ENCODE measurements at regions not wholly inside any gene's neighbourhood (a gene's known extent, or its start where the extent isn't known, plus 50 kb on each side); places are given as distances from the start of the nearest gene placed in this dataset.

GRCh38 chr4:34464196-34464595 is 1780.1 kb downstream of the ARAP2 start:
- Mint-ChIP-seq H3K9me3 (ENCODE audit: unreplicated experiment) (no peaks in the 10 kb centered on the region), H3K4me3 (ENCODE audit: unreplicated experiment) (no peak overlapping the region), H3K27ac (ENCODE audit: unreplicated experiment) (no peak overlapping the region), H3K36me3 (ENCODE audit: insufficient read depth, unreplicated experiment) (no peaks in the 10 kb centered on the region), H3K4me1 (ENCODE audit: low read depth, unreplicated experiment) (no peaks in the 10 kb centered on the region), H3K27me3 (ENCODE audit: insufficient read depth, unreplicated experiment) (peaks cover 2% of the 10 kb centered on the region)
- no peak for DNase-seq
- no peaks in the 10 kb centered on the region for H3K27me3 ChIP-seq (replicated peaks; ENCODE audit: control insufficient read depth, insufficient read depth, low read length)
- ChIA-PET CTCF (no interaction called here), POLR2A (no interaction called here)
- intact Hi-C loops (cut with micrococcal nuclease; ENCODE audit: unreplicated experiment) = no loop called here
- no TSS peak for BruUV-seq (replicated peaks)
- no peaks in the 10 kb centered on the region for H3K9me3 ChIP-seq
- H3K4me1 ChIP-seq = no peaks in the 10 kb centered on the region
- no peak for TF ChIP-seq CTCF (IDR thresholded peaks at IDR 0.05; ENCODE audit: insufficient read depth in 1 of 2, low read depth in 1 of 2, low read length in 1 of 2, severe bottlenecking in 1 of 2, unreplicated experiment in 1 of 2)
- H3K4me3 ChIP-seq (ENCODE audit: low read depth, low read length) = no peak overlapping the region
- no peaks in the 10 kb centered on the region for H3K36me3 ChIP-seq (ENCODE audit: control insufficient read depth, insufficient read depth, low read length)

GRCh38 chr4:34466411-34466810 is 1777.9 kb downstream of the ARAP2 start:
- ChIA-PET CTCF (no interaction called here), POLR2A (no interaction called here)
- Mint-ChIP-seq H3K27ac (ENCODE audit: unreplicated experiment) (no peak overlapping the region), H3K27me3 (ENCODE audit: insufficient read depth, unreplicated experiment) (no peaks in the 10 kb centered on the region), H3K4me1 (ENCODE audit: low read depth, unreplicated experiment) (no peaks in the 10 kb centered on the region), H3K4me3 (ENCODE audit: unreplicated experiment) (no peak overlapping the region), H3K36me3 (ENCODE audit: insufficient read depth, unreplicated experiment) (no peaks in the 10 kb centered on the region), H3K9me3 (ENCODE audit: unreplicated experiment) (no peaks in the 10 kb centered on the region)
- no TSS peak for BruUV-seq (replicated peaks)
- TF ChIP-seq CTCF (IDR thresholded peaks at IDR 0.05; ENCODE audit: insufficient read depth in 1 of 2, low read depth in 1 of 2, low read length in 1 of 2, severe bottlenecking in 1 of 2, unreplicated experiment in 1 of 2) = no peak
- Histone ChIP-seq H3K4me3 (ENCODE audit: low read depth, low read length) (no peak overlapping the region), H3K36me3 (ENCODE audit: control insufficient read depth, insufficient read depth, low read length) (no peaks in the 10 kb centered on the region), H3K9me3 (no peaks in the 10 kb centered on the region), H3K27me3 (replicated peaks; ENCODE audit: control insufficient read depth, insufficient read depth, low read length) (no peaks in the 10 kb centered on the region), H3K4me1 (no peaks in the 10 kb centered on the region)
- no peak for DNase-seq
- intact Hi-C loops (cut with micrococcal nuclease; ENCODE audit: unreplicated experiment) = no loop called here

DNA sequence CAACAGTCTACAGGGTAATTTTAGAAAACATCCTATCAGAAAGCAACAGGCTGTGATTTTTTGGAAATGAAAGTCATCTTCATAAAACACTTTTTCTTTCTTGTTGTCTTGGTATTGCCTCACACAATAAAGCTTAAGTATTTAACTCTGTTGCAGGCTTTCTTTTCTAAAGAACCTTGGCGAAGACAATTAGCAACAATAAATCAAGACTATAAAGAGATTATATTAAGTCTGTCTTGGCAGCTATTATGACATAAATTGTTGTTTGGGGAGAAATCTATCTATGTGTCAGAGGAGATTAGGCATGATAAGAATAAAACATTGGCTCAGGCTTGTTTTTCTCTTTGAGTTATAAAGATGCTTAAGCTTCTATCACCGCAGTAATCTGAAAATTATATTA is 1774.8 kb downstream of the ARAP2 start:
- H3K4me3 ChIP-seq (ENCODE audit: low read depth, low read length) = no peak overlapping the region
- Mint-ChIP-seq H3K4me1 (ENCODE audit: low read depth, unreplicated experiment) (no peaks in the 10 kb centered on the region), H3K4me3 (ENCODE audit: unreplicated experiment) (no peak overlapping the region), H3K9me3 (ENCODE audit: unreplicated experiment) (no peaks in the 10 kb centered on the region), H3K27me3 (ENCODE audit: insufficient read depth, unreplicated experiment) (no peaks in the 10 kb centered on the region), H3K27ac (ENCODE audit: unreplicated experiment) (no peak overlapping the region), H3K36me3 (ENCODE audit: insufficient read depth, unreplicated experiment) (no peaks in the 10 kb centered on the region)
- no peaks in the 10 kb centered on the region for H3K9me3 ChIP-seq
- TF ChIP-seq CTCF (IDR thresholded peaks at IDR 0.05; ENCODE audit: insufficient read depth in 1 of 2, low read depth in 1 of 2, low read length in 1 of 2, severe bottlenecking in 1 of 2, unreplicated experiment in 1 of 2) = no peak
- ChIA-PET CTCF (no interaction called here), POLR2A (no interaction called here)
- H3K27me3 ChIP-seq (replicated peaks; ENCODE audit: control insufficient read depth, insufficient read depth, low read length) = no peaks in the 10 kb centered on the region
- intact Hi-C loops (cut with micrococcal nuclease; ENCODE audit: unreplicated experiment) = no loop called here
- BruUV-seq (replicated peaks) = no TSS peak
- DNase-seq = no peak
- no peaks in the 10 kb centered on the region for H3K36me3 ChIP-seq (ENCODE audit: control insufficient read depth, insufficient read depth, low read length)
- no peaks in the 10 kb centered on the region for H3K4me1 ChIP-seq

Data from Caco-2 (cell line).